GF-D8 (cell line): ENCODE measurements at regions not wholly inside any gene's neighbourhood (a gene's known extent, or its start where the extent isn't known, plus 50 kb on each side); places are given as distances from the start of the nearest gene placed in this dataset.

Source experiments
- DNase-seq: peaks from one replicate; lab custom pipeline; 2025; lab: John Stamatoyannopoulos, UW

- no peak for DNase-seq
Observed at GRCh38 chr1:106975944-106976343, 80.5 kb upstream of the PRMT6 start.

- DNase-seq: no peak
Observed at GRCh38 chr1:106978477-106979322, 77.8 kb upstream of the PRMT6 start.

GRCh38 chr1:106979371-106979770 is 77.1 kb upstream of the PRMT6 start:
- no peak for DNase-seq

- no peak for DNase-seq
Observed at GRCh38 chr1:106980121-106980520, 76.4 kb upstream of the PRMT6 start.

GRCh38 chr1:106984801-106985200 is 71.7 kb upstream of the PRMT6 start:
- no peak for DNase-seq

GRCh38 chr1:106986603-106987002 is 69.9 kb upstream of the PRMT6 start:
- no peak for DNase-seq

- DNase-seq: no peak
Observed at GRCh38 chr1:106995970-106996369, 60.5 kb upstream of the PRMT6 start.

GRCh38 chr1:106998431-106999002 is 58.0 kb upstream of the PRMT6 start:
- DNase-seq: no peak

GRCh38 chr1:107000902-107001301 is 55.6 kb upstream of the PRMT6 start:
- DNase-seq: no peak

GRCh38 chr1:107003972-107004371 is 52.5 kb upstream of the PRMT6 start:
- DNase-seq: no peak

- DNase-seq: no peak
Observed at GRCh38 chr1:107004421-107004820, 52.1 kb upstream of the PRMT6 start.
